ENCODE measurements at regions not wholly inside any gene's neighbourhood (a gene's known extent, or its start where the extent isn't known, plus 50 kb on each side); places are given as distances from the start of the nearest gene placed in this dataset.
A peak's percentile ranks its signal among the peaks of the same experiment; 100 is the strongest.

DNA sequence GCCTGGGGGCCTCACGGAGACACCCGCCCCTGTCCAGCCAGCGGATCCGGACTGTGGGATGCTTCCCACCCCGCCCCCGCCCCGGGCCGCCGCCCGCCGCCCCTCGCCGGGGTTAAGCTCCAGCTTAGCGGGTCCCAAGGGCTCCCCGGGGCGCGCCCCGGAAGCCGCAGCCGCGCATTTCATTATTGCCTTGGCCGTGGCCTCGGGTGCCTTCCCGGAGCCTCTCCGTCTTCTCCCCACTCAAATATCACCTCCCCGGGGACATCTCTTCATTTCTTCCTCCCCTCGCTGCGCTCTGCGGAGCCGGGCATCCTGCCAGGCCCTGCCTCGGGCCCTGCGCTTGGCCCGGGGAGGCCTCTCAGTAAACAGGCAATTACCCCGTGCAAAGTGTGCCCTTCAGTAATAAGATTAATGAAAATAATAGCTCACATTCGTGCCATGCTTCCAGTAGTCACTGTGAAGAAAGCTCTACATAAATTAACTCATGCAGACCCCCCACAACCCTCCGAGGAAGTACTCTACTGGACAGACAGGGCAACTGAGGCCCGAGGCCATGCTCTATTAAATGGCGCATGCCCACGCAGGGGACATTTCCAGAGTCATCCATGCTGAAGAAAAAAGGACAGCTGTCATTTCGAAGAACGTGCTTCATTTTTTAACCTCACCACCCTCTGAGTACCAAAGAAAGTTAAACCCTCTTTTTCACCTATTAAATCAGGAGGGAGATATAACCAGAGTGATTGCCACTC lies 49.9 kb upstream of the LAPTM5 start:
- ATAC-seq (peak; percentile 32), FAIRE-seq (no peak), DNase-seq (ENCODE audit: low read depth, low spot score) (no peak)
- no peak overlapping the region for H3K27ac ChIP-seq (ENCODE audit: control insufficient read depth, insufficient read depth)
- H3K36me3 ChIP-seq (ENCODE audit: control insufficient read depth in 2 of 2, insufficient read depth in 2 of 2, low read length in 1 of 2), result no peaks in the 10 kb centered on the region
- 0 out of 2 replicates have a peak, but pooled peaks cover 3% of the 10 kb centered on the region for H4K20me1 ChIP-seq (ENCODE audit: control insufficient read depth, insufficient read depth)
- H3K4me3 ChIP-seq, result no peak overlapping the region
- no peaks in the 10 kb centered on the region for H3K4me1 ChIP-seq (ENCODE audit: control insufficient read depth, insufficient read depth, low read length)
- TF ChIP-seq NFYA (IDR thresholded peaks at IDR 0.05; ENCODE audit: borderline replicate concordance, low read depth, low read length) (no peak), JUNB (IDR thresholded peaks at IDR 0.05) (no peak), CHD2 (IDR thresholded peaks at IDR 0.05; ENCODE audit: borderline replicate concordance, low read depth, low read length) (no peak), CEBPB (IDR thresholded peaks at IDR 0.05; ENCODE audit: borderline replicate concordance in 1 of 2, low read depth in 2 of 2, low read length in 2 of 2) (no peak), RCOR1 (conservative IDR thresholded peaks at IDR 0.05; ENCODE audit: low read depth, low read length) (no peak), SMC3 (IDR thresholded peaks at IDR 0.05; ENCODE audit: borderline replicate concordance, low read length) (no peak), PML (IDR thresholded peaks at IDR 0.05; ENCODE audit: low read length) (no peak), SIN3A (IDR thresholded peaks at IDR 0.05; ENCODE audit: low read depth, low read length) (no peak), CBFB (IDR thresholded peaks at IDR 0.05; ENCODE audit: low read depth) (no peak), RBBP5 (conservative IDR thresholded peaks at IDR 0.05) (no peak), POLR2AphosphoS5 (IDR thresholded peaks at IDR 0.05; ENCODE audit: low read length) (no peak)
- TF ChIP-seq, protein P1, sequence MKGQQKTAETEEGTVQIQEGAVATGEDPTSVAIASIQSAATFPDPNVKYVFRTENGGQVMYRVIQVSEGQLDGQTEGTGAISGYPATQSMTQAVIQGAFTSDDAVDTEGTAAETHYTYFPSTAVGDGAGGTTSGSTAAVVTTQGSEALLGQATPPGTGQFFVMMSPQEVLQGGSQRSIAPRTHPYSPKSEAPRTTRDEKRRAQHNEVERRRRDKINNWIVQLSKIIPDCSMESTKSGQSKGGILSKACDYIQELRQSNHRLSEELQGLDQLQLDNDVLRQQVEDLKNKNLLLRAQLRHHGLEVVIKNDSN (IDR thresholded peaks at IDR 0.05; ENCODE audit: borderline replicate concordance, extremely low read length, insufficient read depth, low read depth, low read length), result no peak
- H3K27me3 ChIP-seq (replicated peaks in 1 of 2; ENCODE audit: control insufficient read depth in 2 of 2, insufficient read depth in 2 of 2, low read length in 1 of 2), result peaks cover 19 to 28% of the 10 kb centered on the region in 2 experiments
- ChIA-PET SMC1A (ENCODE audit: uncharacterized antibody, unreplicated experiment) (interaction anchor here (0.9 to 9.8 kb wide), 2 partner anchors 25 to 105 kb away, joined by 3 to 160 read pairs; no protein-coding TSS in a partner anchor), CTCF (interaction anchor here (0.7 to 12.3 kb wide), 2 partner anchors 12 to 106 kb away, joined by 3 to 303 read pairs; no protein-coding TSS in a partner anchor), RAD21 (ENCODE audit: unreplicated experiment) (interaction anchor here (0.8 to 2.2 kb wide), 3 partner anchors 99 to 121 kb away, joined by 3 to 10 read pairs (median 5); no protein-coding TSS in a partner anchor), POLR2A (no interaction called here)
- no peaks in the 10 kb centered on the region for H3K79me2 ChIP-seq (ENCODE audit: control insufficient read depth, insufficient read depth, low read length)
- no TSS peak for BruUV-seq (replicated peaks)
- no peaks in the 10 kb centered on the region for H3K9me3 ChIP-seq (replicated peaks; ENCODE audit: control insufficient read depth, insufficient read depth, low read length)
- H2AFZ ChIP-seq (ENCODE audit: control insufficient read depth, low read depth, low read length), result no peak overlapping the region
- no peak overlapping the region for H3K4me2 ChIP-seq (ENCODE audit: control insufficient read depth, insufficient read depth)
- H3K9ac ChIP-seq (ENCODE audit: control insufficient read depth, insufficient read depth, low read length), result no peak overlapping the region
- intact Hi-C loops (cut with micrococcal nuclease; ENCODE audit: unreplicated experiment), result no loop called here
- in situ Hi-C loops (cut with MboI), result no loop called here
- 26% methylated on average over 25 of the region's 41 CpGs for WGBS (ENCODE audit: insufficient coverage, insufficient replicate concordance, low lambda C conversion rate, missing lambda C conversion rate)

Measured in GM12878 (cell line).